Endothelial cell of hepatic sinusoid (primary cell): ENCODE measurements at regions not wholly inside any gene's neighbourhood (a gene's known extent, or its start where the extent isn't known, plus 50 kb on each side); places are given as distances from the start of the nearest gene placed in this dataset.

ENCODE experiments used
- in situ Hi-C: cut with HindIII; loops from 2 replicates; pipeline ENCODE4 v1.10.0; 2017; ENCODE audit warnings: low sequenced_read_pairs

DNA sequence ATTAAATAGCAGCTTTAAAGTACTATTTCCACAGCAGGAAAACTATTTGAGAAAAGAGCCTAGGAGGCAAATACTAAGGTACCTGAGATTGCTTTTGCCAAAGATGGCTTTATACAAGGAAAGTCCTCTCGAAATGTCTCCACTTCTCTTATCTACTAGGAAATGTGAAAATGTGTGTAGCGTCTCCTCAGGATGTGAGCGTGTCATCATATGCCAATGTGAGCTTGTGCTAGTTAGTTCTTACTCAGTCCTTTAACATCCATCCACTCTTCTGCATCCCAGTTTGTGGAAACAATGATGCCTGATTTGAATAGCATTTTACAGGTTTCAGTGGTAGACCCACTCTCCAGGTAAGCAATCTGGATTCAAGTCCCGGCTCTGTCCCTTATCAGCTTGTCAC is 421.0 kb downstream of the DYNC2H1 start:
- in situ Hi-C loops, result no loop called here

DNA sequence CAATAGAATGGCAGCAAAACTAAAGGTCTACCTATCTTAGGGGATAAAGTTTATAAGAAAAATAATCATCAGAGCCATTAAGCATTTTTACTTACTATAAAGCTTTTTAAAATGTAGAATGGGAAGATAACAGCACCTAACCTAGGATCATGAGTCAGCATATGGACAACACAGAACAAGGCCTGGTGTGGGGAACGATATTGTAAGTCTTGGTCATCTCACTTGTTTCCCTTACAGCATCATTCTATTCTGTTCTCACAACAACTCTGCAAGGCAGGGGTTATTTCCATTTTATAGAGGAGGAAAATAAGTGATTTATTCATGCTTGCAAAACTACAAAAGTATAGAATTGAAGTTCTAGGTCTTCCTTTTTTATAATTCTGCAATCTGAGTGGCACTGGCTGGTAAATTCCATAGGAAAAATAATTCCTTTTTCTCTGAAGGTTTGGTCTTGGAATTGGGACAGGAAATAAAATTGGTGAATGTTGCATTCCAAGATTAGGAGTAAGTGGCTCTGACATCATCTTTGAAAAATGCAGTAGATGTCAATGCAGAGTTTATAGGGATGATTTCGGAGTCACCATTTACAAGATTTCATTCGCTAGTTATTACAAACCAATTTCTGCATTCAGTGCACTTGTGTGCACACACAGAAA is 423.0 kb downstream of the DYNC2H1 start:
- in situ Hi-C loops, result no loop called here

DNA sequence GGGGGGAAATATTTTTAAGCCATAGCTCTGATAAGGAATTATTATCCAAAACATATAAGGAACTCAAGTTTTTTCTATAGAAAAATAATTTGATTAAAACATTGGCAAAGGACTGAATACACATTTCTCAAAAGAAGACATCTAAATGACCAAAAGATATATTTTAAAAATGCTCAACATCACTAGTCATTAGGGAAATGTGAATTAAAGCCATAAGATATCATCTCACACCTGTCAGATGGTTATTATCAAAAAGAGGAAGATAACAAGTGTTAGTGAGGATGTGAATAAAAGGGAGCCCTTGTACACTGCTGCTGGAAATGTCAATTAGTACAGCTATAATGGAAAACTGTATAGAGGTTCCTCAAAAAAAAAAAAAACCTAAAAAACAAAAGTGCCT is 425.0 kb downstream of the DYNC2H1 start:
- in situ Hi-C loops, result no loop called here

DNA sequence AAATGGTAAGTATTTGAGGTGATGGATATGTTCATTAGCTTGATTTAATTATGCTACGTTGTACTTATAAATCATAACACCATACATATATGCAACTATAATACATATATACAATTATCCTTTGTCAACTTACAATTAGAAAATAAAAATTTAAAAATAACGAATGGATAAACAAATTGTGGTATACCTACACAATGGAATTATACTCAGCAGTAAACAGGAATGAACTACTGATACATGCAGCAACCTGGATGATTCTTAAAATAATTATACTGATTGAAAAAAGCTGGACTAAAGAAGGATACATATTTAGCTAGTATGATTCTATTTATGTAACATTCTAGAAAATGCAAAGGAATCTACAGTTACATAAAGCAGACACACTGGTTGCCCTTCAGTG is 425.7 kb downstream of the DYNC2H1 start:
- in situ Hi-C loops, result no loop called here

DNA sequence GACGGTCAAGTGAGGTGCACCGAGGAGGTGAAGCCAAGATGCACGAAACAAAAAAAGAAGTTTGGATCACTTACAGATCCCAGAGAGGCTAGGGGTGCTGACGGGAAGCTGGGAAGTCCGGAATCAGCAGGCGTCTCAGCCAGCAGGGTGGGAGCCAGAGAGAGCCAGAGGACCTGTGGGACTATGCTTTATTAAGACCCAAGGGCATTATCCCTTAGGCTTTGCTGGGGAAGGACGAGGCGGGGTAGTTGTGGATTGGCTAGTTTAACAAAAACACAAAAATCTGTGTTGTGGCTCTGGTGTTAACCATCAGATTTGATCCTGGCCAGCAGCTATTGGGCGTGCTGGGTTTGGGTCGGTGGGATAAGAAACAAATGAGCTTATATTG is 427.1 kb downstream of the DYNC2H1 start:
- in situ Hi-C loops, result no loop called here

DNA sequence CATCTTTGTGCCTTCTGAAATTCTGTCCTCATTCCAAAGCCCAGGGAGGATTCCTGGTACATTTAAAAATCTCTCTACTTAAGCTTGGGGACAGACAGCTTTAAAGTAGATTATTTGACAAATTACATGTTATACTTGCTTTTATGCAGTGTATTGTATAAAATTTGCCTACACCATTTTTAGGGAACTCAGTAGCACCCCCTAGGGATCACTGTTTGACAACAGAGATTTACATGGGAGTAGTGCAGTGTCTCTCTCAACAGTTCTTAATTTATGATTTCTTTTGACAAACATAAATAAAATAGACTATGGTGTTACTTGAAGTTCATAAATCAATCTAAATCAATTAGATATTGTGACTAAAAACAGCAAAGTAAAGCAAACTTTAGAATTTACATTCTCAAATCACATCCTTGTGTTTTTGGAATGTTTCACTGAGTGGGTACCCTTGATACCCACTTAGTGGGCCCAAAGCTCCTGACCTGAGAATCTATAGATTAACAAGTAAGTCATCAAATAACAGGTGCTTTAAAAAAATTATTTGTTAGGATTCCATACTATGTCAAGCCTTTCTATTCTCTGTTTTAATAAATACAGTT is 428.8 kb downstream of the DYNC2H1 start:
- in situ Hi-C loops, result no loop called here

DNA sequence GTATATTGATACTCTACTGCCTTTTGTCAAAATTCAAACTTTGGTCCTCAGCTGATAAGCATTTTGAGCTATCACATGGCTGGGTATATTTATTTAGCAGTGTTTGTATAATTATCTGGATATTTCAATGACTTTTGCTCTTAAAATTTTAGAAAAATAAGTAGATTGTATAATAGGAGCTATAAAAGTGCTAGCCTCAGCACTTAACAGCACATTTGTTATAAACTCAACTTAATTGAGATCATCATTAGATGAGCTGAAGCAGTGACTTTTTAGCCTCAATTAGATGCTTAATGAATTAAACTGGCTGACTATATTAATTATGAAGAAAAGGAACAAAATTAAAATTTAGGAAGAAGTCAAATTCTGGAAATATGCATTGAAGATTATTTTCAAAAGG is 429.9 kb downstream of the DYNC2H1 start:
- in situ Hi-C loops, result no loop called here

DNA sequence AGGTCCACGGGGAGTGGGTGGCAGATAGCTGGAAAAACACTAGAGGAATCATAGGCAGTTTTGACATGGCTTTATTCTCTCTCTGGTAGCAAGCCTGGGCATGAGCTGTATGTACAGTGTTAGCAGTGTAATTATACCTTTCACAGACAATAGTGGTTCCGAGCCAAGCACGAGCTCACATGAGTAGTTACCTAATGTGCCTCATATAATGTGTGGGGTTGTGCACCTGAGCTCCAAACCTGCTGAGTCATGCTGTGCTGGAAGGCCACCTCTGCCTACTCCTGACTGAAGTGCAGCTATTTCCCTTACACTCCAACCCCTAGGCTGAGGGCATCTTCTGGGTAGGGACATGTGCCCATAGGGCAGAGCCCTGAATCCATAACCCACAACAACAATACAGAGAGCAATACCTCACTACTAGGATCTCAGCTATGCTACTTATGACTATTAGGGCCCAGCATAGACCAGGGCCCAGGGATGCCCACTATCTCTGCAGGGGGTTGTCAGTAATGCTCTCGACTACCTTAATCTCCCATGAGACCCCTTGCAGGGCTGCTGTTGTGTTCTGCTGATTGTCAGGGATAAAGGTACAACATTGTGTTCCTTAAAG is 432.1 kb downstream of the DYNC2H1 start:
- in situ Hi-C loops, result no loop called here

DNA sequence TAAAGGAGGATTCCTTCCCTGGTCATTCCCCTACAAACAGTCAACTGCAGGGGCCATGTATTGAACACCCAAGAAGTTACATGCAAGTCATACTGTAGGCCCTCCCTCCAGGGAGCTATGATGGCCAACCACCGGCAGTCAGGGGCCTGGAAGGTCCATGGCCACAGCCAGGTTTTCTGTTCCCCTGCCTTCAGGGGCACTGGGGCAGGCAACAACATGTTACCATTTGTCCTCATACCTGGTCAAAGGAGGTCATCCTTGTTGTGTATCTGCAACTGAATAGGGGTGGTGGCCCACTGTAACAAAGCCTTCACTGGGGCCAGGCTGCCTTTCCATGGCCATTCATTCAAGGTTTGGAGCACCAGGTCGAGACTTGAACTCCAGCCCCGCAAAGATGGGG is 433.6 kb downstream of the DYNC2H1 start:
- in situ Hi-C loops, result no loop called here

DNA sequence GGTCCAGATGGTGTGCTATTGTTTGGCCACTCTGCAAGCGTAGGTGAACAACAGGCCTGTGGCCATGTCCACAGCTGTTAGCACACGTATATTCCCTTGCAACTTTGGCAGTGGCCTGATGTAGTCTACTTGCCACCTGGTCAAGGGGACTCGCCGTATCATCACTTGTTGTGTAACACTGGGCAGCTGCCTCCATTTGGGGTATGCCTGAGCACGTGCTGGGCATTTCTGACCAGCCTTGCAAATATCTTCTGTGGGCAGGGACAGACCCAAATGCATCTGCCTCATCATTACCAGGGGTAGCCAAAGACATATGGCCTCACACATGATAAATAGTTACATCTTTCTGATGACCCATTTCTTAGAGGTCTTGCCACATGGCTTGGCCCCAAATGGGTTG is 434.2 kb downstream of the DYNC2H1 start:
- in situ Hi-C loops, result no loop called here

DNA sequence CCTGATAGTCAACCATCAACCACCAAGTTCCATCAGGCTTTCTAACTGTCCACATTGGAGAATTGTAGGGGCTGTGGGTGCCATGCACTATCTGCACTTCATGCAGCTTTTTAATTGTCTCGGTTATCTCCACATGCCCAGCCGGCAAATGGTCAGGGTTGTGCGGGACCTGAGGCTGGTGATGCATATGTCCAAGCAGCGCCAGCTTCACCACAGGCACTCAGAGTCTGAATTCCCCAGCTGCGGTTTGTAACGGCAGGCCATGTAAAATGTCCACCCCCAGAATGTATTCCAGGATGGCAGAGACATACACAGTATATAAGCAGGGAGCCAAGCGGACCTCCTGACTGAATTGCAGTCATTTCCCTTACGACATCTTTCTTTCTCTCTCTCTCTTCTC is 435.6 kb downstream of the DYNC2H1 start:
- in situ Hi-C loops, result loop anchor here (5.0 kb wide), 1 partner anchor 57 kb away; no protein-coding TSS in a partner anchor

DNA sequence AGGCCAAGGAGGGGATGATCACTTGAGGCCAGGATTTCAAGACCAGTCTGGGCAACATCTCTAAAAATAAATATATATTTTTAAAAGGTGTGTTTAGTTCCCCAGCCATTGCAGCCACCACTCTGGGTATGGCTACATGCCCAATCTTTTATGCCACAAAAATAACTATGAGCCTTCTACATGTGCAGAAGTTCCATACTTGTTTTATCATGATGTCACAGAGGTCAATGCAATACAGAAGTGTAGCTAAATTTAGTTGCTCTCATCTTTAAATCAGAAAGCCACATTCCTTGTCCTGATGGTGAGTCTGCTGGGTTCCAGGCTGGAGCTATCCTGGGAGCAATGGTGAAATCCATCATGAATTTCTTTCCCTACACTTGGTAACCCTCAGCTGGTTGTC is 436.3 kb downstream of the DYNC2H1 start:
- in situ Hi-C loops, result loop anchor here (5.0 kb wide), 1 partner anchor 57 kb away; no protein-coding TSS in a partner anchor

DNA sequence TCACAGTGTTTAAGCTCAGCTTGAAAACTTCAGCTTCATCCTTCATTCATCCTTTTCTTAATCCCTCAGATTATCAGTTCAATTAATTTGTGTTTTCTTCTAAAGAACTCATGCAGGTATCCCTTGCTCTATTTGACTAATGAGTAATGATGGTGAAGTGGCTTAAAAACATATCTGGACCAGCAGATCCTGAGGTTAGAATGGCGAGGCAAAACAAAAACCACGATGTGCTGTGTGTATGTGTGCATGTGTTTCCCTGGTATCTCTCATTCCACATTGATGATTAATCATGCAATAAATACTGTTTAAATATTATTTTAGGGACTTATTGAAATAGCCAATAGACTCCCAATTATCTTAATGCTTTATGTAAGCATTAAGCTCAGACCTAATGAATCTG is 437.0 kb downstream of the DYNC2H1 start:
- in situ Hi-C loops, result loop anchor here (5.0 kb wide), 1 partner anchor 56 kb away; no protein-coding TSS in a partner anchor

DNA sequence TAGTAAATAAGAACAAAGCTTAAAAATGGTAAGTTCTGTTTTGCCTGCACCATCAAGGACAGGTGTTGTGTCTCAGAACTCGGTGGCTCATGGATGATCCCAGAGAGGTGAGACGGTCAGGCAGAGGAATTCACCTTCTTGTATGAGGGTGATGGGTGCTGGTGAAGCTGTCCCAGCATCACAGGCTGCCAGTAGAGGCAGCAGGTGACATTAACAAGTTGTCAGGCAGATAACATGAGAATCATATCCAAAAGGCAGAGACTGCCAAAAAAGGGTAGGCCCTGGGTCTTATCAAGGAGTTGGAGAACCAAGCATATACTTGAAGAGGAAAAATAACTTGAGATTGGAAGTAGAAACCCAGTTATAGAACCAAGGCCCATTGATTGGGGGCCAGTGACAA is 437.8 kb downstream of the DYNC2H1 start:
- in situ Hi-C loops, result loop anchor here (5.0 kb wide), 1 partner anchor 55 kb away; no protein-coding TSS in a partner anchor

DNA sequence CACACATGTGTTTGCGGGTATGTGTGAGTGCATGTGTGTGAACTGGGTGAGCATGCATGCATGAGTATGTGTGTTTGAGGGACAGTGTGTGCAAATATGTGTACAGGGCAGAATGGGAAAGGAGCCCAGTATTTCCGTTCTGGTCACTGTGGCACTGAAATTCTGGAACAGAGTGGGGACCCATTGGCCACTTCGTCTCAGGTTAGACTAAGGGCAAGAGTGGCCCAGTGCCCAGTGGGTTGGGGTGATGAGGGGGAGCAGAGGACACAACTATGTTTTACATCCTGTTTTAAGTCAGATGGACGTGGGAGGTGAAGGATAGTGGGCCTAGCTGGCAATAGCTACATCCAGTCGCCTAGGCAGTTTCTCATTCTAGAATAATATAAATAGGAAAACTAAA is 438.5 kb downstream of the DYNC2H1 start:
- in situ Hi-C loops, result loop anchor here (5.0 kb wide), 1 partner anchor 55 kb away; no protein-coding TSS in a partner anchor

DNA sequence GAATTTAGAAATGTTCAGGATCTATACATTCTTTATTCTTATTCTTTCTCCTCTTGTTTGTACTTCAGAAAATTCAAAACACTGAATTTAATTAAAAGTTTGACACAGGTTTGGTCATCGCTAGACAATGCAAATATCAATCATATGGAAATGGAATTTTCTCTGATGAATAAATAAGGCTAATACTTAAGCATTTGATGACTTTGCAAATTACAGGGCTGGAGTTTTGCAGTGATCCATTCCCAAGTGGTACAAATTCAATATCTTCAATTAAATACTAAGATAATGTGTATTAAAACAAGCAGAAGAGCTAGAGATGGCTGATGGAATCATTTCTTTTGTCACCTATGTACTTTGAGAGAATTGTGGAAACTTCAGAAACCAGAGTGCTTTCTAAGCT is 439.6 kb downstream of the DYNC2H1 start:
- in situ Hi-C loops, result loop anchor here (5.0 kb wide), 1 partner anchor 53 kb away; no protein-coding TSS in a partner anchor

DNA sequence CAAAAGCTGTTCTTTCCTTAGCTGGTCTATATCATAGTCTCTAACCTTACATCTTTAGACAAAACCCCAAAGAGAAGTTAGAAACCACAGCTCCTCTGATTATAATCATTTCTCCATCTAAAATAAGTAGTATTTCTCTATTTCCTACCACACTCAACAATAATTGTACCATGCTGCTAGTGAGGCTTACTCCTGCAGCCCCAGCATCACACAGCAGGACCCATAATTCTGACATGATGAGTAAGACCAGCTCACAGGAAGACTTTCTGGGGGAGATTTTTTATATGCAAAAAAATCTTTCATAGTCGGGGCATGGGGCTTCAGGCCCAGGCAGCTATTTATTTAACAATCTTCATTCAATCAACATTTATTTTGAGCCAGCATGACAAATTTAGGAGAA is 441.6 kb downstream of the DYNC2H1 start:
- in situ Hi-C loops, result no loop called here

DNA sequence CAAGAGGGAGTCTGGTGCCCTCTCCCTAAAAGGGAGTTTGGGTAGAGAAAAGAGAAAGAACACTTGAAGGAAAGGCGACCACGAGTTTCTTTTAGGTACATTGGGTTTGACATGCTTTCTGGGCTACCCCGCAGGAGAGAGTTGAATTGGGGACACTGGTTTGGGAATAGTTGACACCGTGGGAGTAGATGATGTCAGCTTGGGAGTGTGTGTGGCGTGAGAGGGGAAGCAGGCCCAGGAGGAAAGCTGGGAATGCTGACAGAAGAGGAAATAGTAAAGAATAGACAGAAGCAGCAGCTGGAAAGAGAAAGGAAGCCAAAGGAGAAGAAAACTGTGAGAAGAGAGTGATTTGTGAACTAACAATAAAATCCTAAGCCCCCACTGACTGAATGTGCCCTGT is 442.9 kb downstream of the DYNC2H1 start:
- in situ Hi-C loops, result no loop called here

DNA sequence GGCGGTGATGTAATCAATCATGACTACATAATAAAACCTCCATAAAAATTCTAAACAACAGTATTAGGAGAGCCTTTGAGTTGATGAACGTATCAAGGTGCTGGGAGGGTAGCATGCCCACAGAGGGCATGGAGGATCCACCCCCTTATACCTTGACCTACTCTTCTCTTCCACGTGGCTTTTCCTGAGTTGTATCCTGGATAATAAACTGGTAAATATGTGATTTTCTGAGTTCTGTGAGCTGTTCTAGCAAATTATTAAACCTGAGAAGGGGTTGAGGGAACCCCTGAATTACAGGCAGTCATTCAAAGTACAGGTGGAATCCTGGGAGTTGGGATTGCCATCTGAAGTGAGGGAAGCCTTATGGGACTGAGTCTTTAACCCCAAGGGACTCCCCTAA is 446.9 kb downstream of the DYNC2H1 start:
- in situ Hi-C loops, result no loop called here

DNA sequence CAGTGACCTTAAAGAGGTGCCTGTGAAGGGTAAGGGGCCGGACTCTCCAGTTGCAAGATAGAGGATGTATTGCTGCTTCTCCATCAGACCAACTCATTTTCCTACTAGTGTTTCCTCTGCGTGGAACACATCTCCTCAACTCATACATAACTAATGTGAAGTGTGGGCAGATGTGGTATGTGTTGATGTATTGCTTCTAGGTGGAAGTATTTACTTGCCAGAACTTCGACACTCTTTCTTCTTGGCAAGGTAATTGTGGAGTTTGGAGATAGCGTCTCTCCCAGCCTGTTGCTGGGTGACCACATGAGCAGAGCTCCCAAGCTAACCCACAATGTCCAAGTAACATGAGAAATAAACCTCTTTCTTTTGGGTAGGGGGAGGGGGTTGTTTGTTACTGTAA is 456.9 kb downstream of the DYNC2H1 start:
- in situ Hi-C loops, result no loop called here

DNA sequence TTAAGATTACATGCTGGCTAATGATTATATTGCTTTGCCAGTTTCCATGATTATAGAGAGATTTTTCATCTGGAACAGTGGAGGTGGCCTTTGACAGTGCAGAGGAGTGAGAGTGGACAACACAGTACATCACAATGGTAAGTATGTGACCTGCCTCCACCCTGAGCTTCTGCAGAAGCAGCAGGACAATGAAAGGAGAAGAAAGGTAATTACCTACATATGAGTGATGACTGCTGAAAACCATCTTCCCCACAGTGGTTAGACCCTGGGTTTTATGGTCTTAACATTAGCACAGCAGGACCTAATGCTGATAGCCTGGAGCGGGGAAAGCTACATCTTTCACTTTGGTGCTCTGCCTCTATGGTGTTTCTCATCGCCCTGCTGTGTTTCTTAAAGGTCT is 454.7 kb upstream of the DDI1 start:
- in situ Hi-C loops, result no loop called here

DNA sequence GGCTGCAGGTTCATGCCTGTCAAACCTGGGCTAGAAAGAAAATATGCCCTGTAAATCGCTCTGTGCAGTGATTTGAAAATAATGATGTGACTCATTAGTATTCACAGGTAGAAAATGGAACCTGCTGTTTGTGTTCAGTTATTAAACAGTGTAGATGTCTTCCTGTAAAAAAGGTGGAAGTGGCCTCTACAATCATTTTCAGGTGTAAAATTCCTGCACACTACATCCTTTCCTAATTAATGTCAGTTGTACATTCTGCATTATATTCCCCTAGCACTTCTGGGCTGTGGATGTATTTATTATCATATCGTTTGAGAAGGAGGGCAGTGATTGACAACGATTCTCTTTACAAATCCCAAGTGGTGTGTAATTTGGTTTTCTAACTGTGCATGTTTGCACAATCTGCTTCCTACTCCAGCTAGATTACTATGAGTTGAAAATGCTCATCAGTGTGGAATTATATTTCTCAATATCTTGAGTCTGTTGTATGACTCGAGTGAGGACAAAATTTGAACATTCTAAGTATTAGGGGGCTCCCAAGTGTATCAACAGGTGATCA is 454.0 kb upstream of the DDI1 start:
- in situ Hi-C loops, result no loop called here
